Inferior parietal cortex (tissue), 1 donor: ENCODE measurements at regions not wholly inside any gene's neighbourhood (a gene's known extent, or its start where the extent isn't known, plus 50 kb on each side); places are given as distances from the start of the nearest gene placed in this dataset.

Experiments used
- DNase-seq: peaks from one replicate; pipeline ENCODE4 v3.0.0-alpha.2; 2016; ENCODE audit errors: extremely low spot score

DNA sequence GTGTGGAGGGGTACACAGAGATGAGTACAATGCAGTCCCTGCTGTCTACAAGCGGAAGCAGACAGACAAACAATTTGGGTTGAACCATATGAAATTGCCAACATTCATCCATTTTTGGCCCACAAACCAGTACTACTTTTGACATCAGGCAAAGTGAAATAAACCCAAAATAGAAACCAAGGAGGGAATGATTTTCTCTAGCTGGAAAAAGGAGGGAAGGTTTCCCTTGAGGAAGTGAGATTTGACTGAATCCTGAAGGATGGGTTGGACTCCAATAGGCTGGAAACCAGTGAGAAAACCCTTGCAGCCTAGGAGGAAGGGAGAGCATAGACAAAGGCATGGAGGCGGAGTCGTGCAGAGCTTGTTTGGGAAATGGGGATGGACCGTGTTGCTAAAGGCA lies 63.5 kb upstream of the PJA1 start:
- DNase-seq: no peak

DNA sequence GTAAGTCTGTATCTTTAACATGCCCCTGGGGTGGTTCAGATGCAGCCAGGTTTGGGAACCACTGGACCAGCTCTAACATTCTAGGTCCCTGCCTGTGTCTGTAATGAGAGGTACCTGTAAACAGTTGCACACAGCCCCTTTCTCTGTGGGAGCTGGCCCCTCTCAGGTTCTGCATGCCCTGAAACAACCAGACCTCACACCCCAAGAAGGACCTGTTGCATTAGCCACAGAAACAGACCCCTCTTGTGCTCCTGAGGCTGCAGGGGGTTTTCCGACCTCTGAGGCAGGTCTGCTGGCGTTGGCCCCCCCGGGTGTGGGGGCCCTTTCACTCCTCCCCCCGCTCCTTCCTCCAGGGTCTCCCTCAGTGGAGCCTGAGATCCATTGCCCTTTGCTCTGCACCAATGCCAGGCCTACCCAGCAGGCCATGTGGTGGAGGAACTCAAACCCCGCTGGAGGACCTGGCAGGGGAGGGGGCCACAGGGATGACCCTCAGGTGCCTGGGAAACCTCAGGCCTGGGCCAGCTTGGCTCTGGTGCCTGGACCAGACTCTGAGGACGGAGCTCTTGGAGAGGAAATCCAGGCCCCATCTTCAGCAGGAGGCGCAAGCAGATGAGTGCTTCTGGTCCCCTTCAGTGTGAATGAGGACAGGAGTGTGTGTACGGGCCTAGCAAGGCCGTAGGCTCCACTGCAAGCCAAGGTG lies 61.4 kb upstream of the PJA1 start:
- DNase-seq: no peak

DNA sequence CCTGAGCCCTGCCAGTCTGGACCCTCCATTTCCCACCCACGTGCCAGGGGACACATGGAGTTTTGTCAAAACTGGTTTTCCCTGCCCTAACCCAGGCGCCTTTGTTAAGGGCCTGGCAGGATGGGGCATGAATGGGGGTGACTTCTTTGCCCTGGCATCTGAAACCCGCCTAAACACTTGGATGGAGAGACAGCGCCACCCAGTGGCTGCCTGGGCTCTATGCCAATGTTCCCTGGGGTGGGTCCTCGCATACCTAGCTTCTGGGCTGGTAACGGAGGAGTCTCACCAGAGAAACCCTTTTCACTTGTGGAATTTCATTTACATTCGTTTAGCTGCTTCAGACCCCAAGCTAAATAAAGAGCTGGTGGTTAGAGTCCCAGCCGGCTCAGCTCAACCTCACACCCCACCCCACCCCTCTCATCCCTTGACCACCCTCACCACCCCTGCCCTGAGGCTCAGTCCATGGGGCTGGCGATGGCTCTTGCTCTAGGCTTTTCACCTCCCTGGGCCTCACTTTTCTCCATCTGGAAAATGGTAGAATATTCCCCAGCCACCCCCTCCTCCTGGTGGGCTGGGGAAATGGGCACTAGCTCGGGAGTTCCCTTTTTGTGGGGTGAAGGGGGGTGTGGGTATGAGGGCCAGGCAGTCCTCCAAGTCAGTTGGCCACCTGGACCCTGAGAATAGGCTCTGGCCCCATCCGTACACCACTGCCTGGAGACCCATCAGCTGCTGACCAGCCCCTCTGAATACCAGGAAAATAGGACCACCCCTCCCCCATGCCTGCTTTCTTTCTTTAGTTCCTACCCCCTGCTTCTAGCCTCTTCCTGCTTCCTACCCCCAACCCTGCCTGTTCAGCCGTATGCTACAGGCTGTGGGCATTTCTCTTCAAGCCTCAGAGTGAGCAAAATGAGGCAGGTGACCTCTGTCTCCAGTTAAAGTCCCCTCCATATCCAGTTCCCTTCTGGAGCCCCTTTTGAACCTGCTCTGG lies 57.1 kb upstream of the PJA1 start:
- peak; percentile 74 for DNase-seq

DNA sequence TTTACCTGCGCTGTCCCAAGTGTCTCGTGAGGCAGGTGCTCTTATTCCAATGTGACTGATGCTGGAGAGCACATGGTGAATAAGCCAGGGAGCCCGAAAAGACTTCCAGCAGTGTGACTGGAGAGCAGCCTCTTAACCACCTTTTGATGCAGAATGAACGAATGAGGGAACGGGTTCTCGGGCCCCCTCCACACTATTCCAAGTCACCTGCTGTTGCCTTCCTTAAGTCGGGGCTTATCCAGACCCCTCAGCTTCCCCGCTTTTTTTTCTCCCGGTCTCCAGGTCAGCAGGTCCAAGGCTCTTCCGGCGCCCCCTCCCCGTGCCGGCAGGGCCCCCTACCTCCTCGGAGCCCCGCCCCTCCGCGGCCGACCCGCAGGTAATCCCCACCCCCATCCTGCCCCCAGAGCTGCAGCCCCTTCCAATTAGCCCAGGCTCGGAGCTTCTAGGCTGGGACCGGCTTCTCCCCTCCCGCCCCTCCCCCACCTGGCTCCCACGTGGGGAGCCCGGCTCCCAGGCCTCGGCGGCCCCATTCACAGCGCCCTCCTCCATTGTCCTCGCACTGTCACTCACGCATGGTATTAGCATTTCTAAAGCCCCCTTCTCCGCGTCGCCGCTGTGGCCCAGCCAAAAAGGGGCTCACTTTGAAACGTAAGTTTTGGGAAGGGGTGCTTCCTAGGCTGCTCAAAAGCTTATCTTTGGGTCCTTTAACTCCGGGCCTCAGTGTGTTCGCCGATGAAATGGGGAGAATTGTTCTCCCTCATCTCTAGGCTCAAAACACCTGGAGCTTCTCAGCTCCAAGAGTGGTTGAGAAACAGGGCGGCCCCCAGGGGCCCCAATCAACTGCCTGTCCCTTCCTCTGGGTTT lies 56.2 kb upstream of the PJA1 start:
- no peak for DNase-seq

DNA sequence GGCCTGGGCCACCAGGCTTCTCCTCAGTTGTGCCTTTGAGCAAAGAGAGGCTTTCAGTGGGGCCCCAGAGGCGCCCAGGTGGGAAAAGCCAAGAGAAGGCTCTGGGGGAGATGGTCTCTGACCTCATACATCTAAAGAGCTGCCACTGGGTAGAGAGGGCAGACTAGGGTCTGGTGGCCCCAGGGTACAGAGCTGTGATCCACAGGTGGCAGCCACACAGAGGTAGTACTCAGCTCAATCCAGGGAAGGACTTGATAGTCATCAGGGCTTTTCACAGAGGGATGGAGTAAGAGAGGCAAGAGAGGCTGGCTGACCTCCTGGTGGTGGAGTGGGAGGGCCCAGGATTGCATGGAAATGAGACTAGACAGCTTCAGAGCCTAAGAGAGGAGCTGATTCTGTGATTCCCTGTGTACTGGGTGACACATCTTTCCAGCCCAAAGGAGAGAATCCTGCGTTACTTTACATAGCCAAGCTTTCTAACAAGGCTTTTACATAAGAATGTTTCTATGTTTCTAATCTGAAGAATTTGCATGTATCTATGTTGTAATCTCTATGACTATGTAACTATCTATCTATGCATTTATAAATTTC lies 53.2 kb upstream of the PJA1 start:
- DNase-seq: no peak

DNA sequence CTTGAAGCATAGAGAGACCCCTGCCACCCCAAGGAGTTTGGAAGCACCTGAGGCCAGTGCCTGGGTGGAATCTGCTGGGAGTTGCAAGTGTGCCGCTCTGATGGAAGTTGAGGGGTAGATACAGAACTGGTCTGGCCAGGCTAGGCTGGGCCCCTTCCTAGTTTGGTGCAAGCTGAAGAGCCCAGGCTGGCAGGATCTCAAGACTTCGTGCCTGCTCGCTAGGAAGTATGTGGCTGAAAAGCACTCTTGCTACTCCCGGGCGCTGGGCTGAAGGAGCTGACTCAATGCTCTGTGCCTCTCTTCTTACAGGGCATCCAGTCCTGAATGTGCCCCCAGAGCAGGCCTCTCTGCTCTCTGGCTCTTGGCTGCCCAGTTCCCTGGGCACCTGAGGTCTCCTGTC lies 51.7 kb upstream of the PJA1 start:
- DNase-seq: no peak

DNA sequence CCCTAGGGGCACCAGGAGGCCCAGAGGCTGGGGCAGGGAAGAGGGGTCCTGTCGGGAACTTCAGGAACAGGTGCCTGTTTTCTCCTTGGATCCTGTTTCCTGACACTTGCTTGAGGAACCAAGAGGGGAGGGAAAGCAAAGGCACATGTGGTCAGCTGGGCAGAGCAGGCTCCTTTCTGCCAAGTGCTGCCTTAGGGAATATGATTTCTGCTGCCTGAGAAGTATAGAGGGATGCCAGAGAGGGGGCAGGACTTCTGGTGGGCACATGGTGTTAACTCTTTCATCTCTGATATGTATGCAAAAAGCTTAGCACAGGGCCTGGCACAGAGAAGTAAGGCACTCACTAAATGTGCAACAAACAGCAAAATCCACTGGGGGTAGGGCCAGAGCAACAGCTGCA lies 51.2 kb upstream of the PJA1 start:
- DNase-seq: no peak

DNA sequence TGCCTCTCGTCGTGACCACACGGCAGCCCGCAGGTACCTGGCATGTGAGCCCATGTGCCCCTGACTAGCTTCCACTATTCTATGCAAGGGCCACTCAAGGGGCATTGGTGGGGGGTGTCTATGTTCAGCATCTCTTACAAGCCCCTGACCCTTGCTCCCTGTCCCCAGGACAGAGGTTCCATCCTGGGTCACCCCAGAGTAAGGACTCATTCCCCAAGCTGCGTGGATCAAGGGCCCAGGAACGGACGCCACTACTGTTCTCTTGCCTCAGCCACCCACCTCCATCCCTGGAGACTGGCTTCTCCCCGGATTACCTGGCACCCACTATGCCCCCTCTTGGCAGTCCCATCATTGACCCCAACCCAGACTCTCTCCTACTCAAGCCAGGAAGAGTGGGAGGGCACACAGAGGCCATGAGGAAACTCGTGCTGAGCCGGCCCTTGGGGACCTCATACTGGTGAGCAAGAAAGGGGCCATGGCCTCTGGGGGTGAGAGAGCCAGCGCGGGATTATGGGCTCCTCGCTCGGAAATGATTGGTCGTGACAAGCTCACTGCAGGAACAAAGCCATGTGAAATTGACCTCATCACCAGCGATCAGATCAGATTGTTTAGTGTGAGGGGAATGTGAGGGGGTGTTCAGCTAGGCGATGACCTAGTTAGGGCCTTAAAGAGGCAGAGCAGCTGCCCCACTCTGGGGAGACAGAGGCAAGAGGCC lies 50.1 kb upstream of the PJA1 start:
- DNase-seq: no peak
